ENCODE measurements at regions not wholly inside any gene's neighbourhood (a gene's known extent, or its start where the extent isn't known, plus 50 kb on each side); places are given as distances from the start of the nearest gene placed in this dataset.

GRCh38 chr18:65372904-65373303, 377.9 kb upstream of the CDH7 start:
- H3K27ac ChIP-seq (ENCODE audit: insufficient read depth, low read length) = no peak overlapping the region
- TF ChIP-seq CTCF (conservative IDR thresholded peaks at IDR 0.05 in 1 of 2, IDR thresholded peaks at IDR 0.05 in 1 of 2; ENCODE audit: low read depth in 1 of 2, low read length in 2 of 2) (no peak), EZH2 (IDR thresholded peaks at IDR 0.05; ENCODE audit: low read length, missing control alignments) (no peak)
- H3K4me1 ChIP-seq (ENCODE audit: control insufficient read depth, extremely low read depth, insufficient read depth, low read length) = no peaks in the 10 kb centered on the region
- H3K27me3 ChIP-seq (ENCODE audit: control insufficient read depth, insufficient read depth, low read length) = no peaks in the 10 kb centered on the region
- no peak overlapping the region for H3K9ac ChIP-seq (ENCODE audit: insufficient read depth, low read length)
- no peak for DNase-seq (ENCODE audit: low read depth in 2 of 2)
- H4K20me1 ChIP-seq (ENCODE audit: control insufficient read depth, extremely low read depth, insufficient read depth, low read length) = no peaks in the 10 kb centered on the region
- H3K36me3 ChIP-seq (ENCODE audit: control insufficient read depth, insufficient read depth, low read length) = no peaks in the 10 kb centered on the region
- H2AFZ ChIP-seq (ENCODE audit: low read length) = no peak overlapping the region
- no peak overlapping the region for H3K4me2 ChIP-seq (ENCODE audit: extremely low read depth, insufficient read depth, low read length)
- no peak overlapping the region for H3K4me3 ChIP-seq (replicated peaks in 1 of 4; ENCODE audit: control extremely low read depth in 1 of 4, insufficient read depth in 1 of 4, low read depth in 3 of 4, low read length in 4 of 4)
- H3K79me2 ChIP-seq (ENCODE audit: control insufficient read depth, insufficient read depth, low read length) = no peaks in the 10 kb centered on the region
- H3K9me3 ChIP-seq (ENCODE audit: control insufficient read depth, insufficient read depth, low read depth, low read length) = no peaks in the 10 kb centered on the region

- Histone ChIP-seq H3K27ac (ENCODE audit: insufficient read depth, low read length) (no peak overlapping the region), H4K20me1 (ENCODE audit: control insufficient read depth, extremely low read depth, insufficient read depth, low read length) (no peaks in the 10 kb centered on the region), H3K9ac (ENCODE audit: insufficient read depth, low read length) (no peak overlapping the region), H3K4me1 (ENCODE audit: control insufficient read depth, extremely low read depth, insufficient read depth, low read length) (no peaks in the 10 kb centered on the region), H3K9me3 (ENCODE audit: control insufficient read depth, insufficient read depth, low read depth, low read length) (no peaks in the 10 kb centered on the region), H3K79me2 (ENCODE audit: control insufficient read depth, insufficient read depth, low read length) (no peaks in the 10 kb centered on the region), H3K4me2 (ENCODE audit: extremely low read depth, insufficient read depth, low read length) (no peak overlapping the region), H3K4me3 (replicated peaks in 1 of 4; ENCODE audit: control extremely low read depth in 1 of 4, insufficient read depth in 1 of 4, low read depth in 3 of 4, low read length in 4 of 4) (no peak overlapping the region), H3K36me3 (ENCODE audit: control insufficient read depth, insufficient read depth, low read length) (no peaks in the 10 kb centered on the region), H3K27me3 (ENCODE audit: control insufficient read depth, insufficient read depth, low read length) (no peaks in the 10 kb centered on the region), H2AFZ (ENCODE audit: low read length) (no peak overlapping the region)
- no peak for TF ChIP-seq CTCF (conservative IDR thresholded peaks at IDR 0.05 in 1 of 2, IDR thresholded peaks at IDR 0.05 in 1 of 2; ENCODE audit: low read depth in 1 of 2, low read length in 2 of 2)
- no peak for TF ChIP-seq EZH2 (IDR thresholded peaks at IDR 0.05; ENCODE audit: low read length, missing control alignments)
- no peak for DNase-seq (ENCODE audit: low read depth in 2 of 2)
These were observed 385.4 kb upstream of the CDH7 start for GRCh38 chr18:65365245-65365980.

- no peak for TF ChIP-seq EZH2 (IDR thresholded peaks at IDR 0.05; ENCODE audit: low read length, missing control alignments)
- TF ChIP-seq CTCF (conservative IDR thresholded peaks at IDR 0.05 in 1 of 2, IDR thresholded peaks at IDR 0.05 in 1 of 2; ENCODE audit: low read depth in 1 of 2, low read length in 2 of 2) = no peak
- H3K9me3 ChIP-seq (ENCODE audit: control insufficient read depth, insufficient read depth, low read depth, low read length) = no peaks in the 10 kb centered on the region
- H4K20me1 ChIP-seq (ENCODE audit: control insufficient read depth, extremely low read depth, insufficient read depth, low read length) = no peaks in the 10 kb centered on the region
- no peak overlapping the region for H3K27ac ChIP-seq (ENCODE audit: insufficient read depth, low read length)
- no peak overlapping the region for H3K9ac ChIP-seq (ENCODE audit: insufficient read depth, low read length)
- DNase-seq (ENCODE audit: low read depth in 2 of 2) = no peak
- no peak overlapping the region for H2AFZ ChIP-seq (ENCODE audit: low read length)
- no peaks in the 10 kb centered on the region for H3K36me3 ChIP-seq (ENCODE audit: control insufficient read depth, insufficient read depth, low read length)
- no peak overlapping the region for H3K4me3 ChIP-seq (replicated peaks in 1 of 4; ENCODE audit: control extremely low read depth in 1 of 4, insufficient read depth in 1 of 4, low read depth in 3 of 4, low read length in 4 of 4)
- H3K79me2 ChIP-seq (ENCODE audit: control insufficient read depth, insufficient read depth, low read length) = no peaks in the 10 kb centered on the region
- no peak overlapping the region for H3K4me2 ChIP-seq (ENCODE audit: extremely low read depth, insufficient read depth, low read length)
- no peaks in the 10 kb centered on the region for H3K27me3 ChIP-seq (ENCODE audit: control insufficient read depth, insufficient read depth, low read length)
- H3K4me1 ChIP-seq (ENCODE audit: control insufficient read depth, extremely low read depth, insufficient read depth, low read length) = no peaks in the 10 kb centered on the region
These were observed 386.7 kb upstream of the CDH7 start for GRCh38 chr18:65363911-65364632.

Measured in fibroblast of lung (primary cell).